IPS DF 6.9 (cell line): ENCODE measurements at regions not wholly inside any gene's neighbourhood (a gene's known extent, or its start where the extent isn't known, plus 50 kb on each side); places are given as distances from the start of the nearest gene placed in this dataset.
"Not testable (repeated sequence)": the region's sequence is repeated elsewhere in the genome, so short reads cannot be mapped to it uniquely, and the experiment has no call there.

Experiments
- DNase-seq: peaks from one replicate; pipeline ENCODE4 v3.0.0-alpha.2; 2013; ENCODE audit warnings: low read depth, low spot score
- H3K27ac ChIP-seq: one replicate; pipeline ENCODE4 v1.5.1; 2013; ENCODE audit warnings: low read length, control low read depth
- H3K27me3 ChIP-seq: 2 replicates; pipeline ENCODE4 v1.6.1; 2013; ENCODE audit warnings: mild to moderate bottlenecking, low read length; ENCODE audit not compliant: control insufficient read depth, insufficient read depth
- H3K36me3 ChIP-seq: 2 replicates; pipeline ENCODE4 v1.6.1; 2013; ENCODE audit warnings: low read length; ENCODE audit not compliant: control insufficient read depth, insufficient read depth
- H3K4me1 ChIP-seq: 2 replicates; pipeline ENCODE4 v1.6.1; 2013; ENCODE audit warnings: low read length; ENCODE audit not compliant: control insufficient read depth, insufficient read depth
- H3K4me3 ChIP-seq: 2 replicates; pipeline ENCODE4 v1.5.1; 2013; ENCODE audit warnings: mild to moderate bottlenecking, low read length
- H3K9me3 ChIP-seq: 2 replicates; pipeline ENCODE4 v1.6.1; 2013; ENCODE audit warnings: low read length, inconsistent platforms; ENCODE audit not compliant: control insufficient read depth, insufficient read depth
- WGBS: extraction: QIAGEN DNeasy Blood & Tissue Kit; methylation state at CpG from one replicate; pipeline ENCODE4 v1.1.7; 2013; ENCODE audit warnings: mixed read lengths, missing lambda C conversion rate; ENCODE audit not compliant: insufficient read length, insufficient coverage; 5-methylcytosine and 5-hydroxymethylcytosine counted together

DNA sequence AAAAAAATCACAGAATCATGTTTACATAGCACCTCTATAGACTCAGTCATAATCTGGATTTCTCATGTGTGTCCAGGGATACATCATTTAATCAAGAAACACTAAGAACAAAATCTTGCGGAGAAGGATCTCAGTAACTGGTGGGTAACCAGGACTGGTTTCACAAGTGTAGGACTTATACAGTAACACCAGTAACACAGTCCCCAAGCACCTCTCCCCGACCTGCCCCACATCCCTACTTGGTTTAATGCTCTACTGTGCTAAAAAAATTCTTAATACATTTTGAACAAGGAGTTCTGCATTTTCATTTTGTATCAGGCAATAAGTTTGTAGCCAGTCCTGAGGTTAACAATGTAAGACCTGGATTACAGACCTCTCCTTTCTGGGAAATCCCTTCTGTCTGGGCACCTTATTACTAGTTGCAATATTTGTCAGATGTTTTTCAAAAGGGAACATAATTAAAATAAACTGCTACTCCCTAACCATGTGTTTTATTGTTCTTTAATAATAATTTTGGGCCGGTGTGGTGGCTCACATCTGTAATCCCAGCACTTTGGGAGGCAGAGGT, 57.6 kb upstream of the BBX start:
- DNase-seq, result no peak
- no peaks in the 10 kb centered on the region for H3K9me3 ChIP-seq
- H3K27ac ChIP-seq, result no peak overlapping the region
- no peaks in the 10 kb centered on the region for H3K4me1 ChIP-seq
- H3K27me3 ChIP-seq, result no peaks in the 10 kb centered on the region
- no peak overlapping the region for H3K4me3 ChIP-seq
- no peaks in the 10 kb centered on the region for H3K36me3 ChIP-seq
- no CpG with 5 or more reads among the region's 3 CpGs for WGBS

- no peaks in the 10 kb centered on the region for H3K27me3 ChIP-seq
- no peaks in the 10 kb centered on the region for H3K9me3 ChIP-seq
- no peaks in the 10 kb centered on the region for H3K36me3 ChIP-seq
- H3K27ac ChIP-seq, result no peak overlapping the region
- no CpG with 5 or more reads among the region's 1 CpG for WGBS
- DNase-seq, result no peak
- H3K4me1 ChIP-seq, result no peaks in the 10 kb centered on the region
- H3K4me3 ChIP-seq, result no peak overlapping the region
Measured at GRCh38 chr3:107468782-107469181, 54.0 kb upstream of the BBX start.

DNA sequence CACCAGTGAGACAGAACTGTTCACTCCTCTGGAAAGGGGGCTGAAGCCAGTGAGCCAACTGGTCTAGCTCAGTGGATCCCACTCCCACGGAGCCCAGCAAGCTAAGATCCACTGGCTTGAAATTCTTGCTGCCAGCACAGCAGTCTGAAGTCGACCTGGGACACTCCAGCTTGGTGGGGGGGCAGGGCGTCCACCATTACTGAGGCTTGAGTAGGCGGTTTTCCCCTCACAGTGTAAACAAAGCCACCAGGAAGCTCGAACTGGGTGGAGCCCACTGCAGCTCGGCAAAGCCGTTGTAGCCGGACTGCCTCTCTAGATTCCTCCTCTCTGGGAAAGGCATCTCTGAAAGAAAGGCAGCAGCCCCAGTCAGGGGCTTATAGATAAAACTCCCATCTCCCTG, 52.3 kb upstream of the BBX start:
- H3K36me3 ChIP-seq, H3K4me3 ChIP-seq, H3K27ac ChIP-seq, H3K9me3 ChIP-seq, DNase-seq, H3K4me1 ChIP-seq, H3K27me3 ChIP-seq: not testable (repeated sequence)
- WGBS, result no CpG with 5 or more reads among the region's 8 CpGs
